ENCODE measurements at regions not wholly inside any gene's neighbourhood (a gene's known extent, or its start where the extent isn't known, plus 50 kb on each side); places are given as distances from the start of the nearest gene placed in this dataset.
"Not testable (repeated sequence)": the region's sequence is repeated elsewhere in the genome, so short reads cannot be mapped to it uniquely, and the experiment has no call there.

GRCh38 chr5:3481175-3481574, 114.5 kb upstream of the IRX1 start:
- DNase-seq: no peak

DNA sequence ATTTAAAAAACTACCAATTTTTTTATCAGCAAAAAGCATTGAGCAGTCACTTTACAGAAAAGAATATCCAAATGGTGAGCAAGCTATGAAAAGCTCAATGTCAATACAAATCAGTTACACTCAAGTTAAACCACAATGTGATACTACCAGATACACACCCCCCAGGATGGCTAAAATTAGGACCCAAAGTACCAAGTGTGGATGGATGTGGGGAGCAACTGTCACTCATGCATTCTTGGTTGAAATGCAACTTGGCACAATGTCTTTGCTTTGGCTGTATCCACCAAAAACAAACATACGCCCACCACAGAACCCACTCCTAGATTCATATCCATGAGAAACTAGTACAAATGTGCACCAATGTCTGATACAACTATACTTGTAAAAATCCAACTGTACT, 120.0 kb upstream of the IRX1 start:
- no peak for DNase-seq

GRCh38 chr5:3466392-3466791, 129.2 kb upstream of the IRX1 start:
- DNase-seq: no peak

DNA sequence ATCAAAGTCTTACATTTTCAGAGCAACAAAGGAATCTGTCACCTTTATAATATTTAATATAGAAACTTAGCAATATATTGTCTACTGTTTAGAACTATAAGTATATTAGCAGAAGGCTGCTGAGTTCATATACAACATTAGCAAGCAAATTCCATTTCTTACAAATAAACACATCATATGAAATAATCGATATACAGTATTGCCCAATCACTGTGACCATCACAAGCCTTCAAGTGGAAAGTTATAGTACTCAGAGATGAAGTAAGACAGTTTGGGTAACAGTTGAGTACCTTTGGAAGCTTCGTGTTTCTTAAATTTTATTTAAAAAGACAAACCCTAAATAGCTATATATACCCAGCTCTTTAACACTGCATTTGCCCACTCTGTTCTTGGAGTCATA, 135.2 kb upstream of the IRX1 start:
- no peak for DNase-seq

DNA sequence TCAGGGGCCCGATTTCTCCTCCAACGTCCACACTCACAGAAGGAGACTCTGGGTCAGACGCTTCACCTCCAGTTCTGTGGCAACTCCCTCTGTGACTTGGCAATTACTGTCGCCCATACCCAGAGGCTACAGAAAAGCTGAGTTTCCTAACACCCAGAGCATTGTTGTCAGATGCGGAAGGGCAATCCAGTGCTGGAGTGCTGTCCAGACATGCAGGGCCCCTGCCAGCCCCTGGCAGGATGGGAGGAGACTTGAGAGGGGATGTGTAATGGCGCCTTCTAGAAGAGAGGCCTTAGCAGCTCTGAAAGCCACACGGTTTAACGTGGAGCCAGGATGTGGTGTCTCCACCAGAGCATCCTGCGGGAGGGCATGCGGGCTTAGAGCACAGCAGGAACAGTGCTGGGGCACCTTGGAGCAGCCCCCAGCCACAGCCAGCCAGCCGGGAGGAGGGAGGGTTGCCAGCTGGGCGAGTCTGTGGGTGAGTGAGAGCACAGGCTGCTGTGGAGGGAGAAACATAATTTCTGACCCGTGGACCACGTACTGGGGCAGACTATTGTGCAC, 139.4 kb upstream of the IRX1 start:
- no peak for DNase-seq

DNA sequence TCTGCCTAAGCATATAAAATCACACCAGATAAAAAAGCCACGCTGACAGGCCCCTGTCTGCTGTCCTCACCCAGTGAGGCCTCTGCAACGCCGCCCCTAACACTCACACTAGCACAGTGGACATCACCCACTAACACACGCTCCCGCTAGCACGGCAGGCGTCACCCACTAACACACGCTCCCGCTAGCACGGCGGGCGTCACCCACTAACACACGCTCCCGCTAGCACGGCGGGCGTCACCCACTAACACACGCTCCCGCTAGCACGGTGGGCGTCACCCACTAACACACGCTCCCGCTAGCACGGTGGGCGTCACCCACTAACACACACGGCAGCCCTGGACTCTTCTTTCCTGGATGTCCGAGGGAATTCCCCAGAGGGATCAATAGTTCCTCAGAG, 141.6 kb upstream of the IRX1 start:
- DNase-seq: not testable (repeated sequence)

GRCh38 chr5:3452622-3453021, 143.0 kb upstream of the IRX1 start:
- no peak for DNase-seq

DNA sequence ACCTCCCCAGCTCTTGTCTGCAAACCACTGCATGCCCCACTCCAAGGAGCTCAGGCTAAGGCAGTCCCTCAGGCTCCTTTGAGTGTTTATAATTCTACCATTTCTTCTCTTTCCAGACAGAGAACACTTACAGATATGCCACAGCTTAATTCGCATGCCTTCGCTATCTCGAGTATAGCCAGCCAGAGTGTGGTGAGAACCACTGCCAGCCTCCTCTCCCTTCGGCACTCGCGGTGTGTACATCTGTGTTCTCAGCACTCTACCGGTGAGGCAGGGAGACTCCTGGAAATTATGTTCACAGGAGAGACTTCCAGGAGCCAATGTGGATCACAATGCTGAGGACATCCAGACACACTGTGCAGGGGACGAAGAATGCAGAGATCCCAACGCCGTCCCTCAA, 143.7 kb upstream of the IRX1 start:
- no peak for DNase-seq

DNA sequence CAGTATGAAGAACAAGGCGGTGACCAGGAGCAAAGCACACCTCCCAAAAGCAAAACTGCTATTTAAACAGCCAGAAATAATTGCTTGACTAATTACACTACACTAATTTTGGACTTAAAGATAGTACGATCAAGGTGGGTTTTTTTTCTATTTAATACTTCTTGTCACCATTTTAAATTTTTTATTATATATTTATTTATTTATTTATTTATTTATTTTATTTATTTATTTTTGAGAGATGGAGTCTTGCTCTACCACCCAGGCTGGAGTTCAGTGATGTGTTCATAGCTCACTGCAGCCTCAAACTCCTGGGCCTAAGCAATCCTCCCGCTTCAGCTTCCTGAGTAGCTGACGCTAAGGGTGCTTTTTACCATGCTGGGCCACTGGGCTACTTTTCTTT, 146.2 kb upstream of the IRX1 start:
- DNase-seq: no peak

DNA sequence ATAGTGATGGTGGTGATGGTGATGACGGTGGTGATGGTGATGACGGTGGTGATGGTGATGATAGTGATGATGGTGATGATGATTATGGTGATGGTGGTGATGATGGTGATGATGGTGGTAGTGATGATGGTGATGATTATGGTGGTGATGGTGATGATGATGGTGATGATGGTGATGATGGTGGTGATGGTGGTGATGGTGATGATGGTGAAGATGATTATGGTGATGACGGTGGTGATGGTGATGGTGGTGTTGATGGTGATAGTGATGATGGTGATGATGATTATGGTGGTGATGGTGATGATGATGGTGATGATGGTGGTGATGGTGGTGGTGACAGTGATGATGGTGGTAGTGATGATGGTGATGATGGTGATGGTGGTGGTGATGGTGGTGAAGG, 149.2 kb upstream of the IRX1 start:
- no peak for DNase-seq

GRCh38 chr5:3445517-3445916, 150.1 kb upstream of the IRX1 start:
- DNase-seq: not testable (repeated sequence)

DNA sequence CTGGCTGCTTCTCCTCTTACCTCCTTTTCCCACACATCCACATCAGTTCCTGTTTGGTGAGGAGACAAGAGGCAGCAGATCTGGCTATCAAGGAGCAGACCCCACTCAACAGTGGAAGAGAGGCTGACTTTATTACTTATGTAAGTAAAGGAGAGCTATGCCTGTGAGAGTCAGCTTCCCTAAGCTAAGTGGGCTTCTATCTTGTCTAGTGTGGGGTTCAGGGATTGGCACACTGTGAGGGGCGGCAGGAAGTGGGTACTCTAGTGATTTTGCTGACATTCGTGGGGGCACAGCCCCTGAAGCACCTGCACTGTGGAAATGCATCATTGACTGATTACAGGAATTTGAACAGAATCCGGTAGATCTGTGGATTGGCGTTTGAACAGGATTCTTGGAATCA, 163.5 kb upstream of the IRX1 start:
- no peak for DNase-seq

DNA sequence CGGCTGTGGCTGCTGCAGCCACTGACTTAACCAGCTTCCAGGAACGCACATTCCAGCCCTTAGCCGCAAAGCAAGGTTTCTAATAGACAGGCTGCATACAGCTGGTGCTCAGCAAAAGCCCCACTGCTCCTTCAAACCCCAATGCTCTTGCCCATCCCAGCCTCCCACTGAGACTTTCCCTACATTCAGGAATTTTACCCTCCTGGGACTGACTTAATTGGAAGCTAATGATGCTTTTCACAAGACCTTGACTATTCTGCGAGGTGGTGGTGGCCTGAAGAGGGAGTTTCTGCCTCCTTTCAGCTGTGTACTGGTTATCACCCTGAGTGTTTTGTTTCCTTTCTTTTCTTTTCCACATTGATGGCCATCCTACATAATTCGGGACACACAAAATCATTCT, 164.9 kb upstream of the IRX1 start:
- DNase-seq: no peak

DNA sequence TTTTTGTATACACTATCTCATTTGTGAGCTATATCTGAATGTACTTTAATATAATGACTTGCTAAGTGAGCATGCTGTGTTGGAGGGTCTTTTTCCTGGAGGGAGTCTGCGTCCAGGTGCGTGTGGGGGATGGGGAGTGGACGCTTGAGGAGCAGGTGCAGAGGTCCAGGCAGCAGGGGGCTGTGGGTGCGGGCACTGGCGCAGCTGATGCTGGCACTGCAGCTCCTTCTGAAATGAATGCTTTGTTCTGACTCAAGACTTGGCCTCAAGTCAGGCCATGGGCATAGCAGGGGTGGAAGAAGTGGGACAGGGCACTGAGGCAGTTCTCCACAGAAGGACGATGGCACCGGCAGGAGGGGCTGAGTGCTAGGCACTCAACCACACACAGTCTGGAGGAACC, 165.7 kb upstream of the IRX1 start:
- no peak for DNase-seq

- no peak for DNase-seq
Measured at GRCh38 chr5:3428334-3428733, 167.3 kb upstream of the IRX1 start.

DNA sequence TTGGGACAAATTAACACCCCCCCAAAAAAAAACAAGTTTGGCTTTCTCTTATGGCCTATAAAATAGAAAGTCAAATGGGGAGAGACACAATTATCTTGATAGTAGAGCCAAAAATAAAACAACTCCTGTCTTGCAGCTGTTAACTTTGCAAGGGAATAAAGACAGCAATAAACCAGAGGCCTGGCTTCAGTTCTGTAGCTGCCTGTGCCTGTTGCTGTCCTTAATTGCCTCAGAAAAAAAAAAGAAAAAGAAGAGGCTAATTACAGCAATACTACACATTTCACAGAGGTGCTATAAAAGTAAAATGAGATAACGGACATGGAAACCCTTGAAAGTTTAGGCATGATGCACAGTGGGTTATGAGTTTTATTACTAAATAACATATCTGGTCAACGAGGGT, 170.7 kb upstream of the IRX1 start:
- DNase-seq: no peak

DNA sequence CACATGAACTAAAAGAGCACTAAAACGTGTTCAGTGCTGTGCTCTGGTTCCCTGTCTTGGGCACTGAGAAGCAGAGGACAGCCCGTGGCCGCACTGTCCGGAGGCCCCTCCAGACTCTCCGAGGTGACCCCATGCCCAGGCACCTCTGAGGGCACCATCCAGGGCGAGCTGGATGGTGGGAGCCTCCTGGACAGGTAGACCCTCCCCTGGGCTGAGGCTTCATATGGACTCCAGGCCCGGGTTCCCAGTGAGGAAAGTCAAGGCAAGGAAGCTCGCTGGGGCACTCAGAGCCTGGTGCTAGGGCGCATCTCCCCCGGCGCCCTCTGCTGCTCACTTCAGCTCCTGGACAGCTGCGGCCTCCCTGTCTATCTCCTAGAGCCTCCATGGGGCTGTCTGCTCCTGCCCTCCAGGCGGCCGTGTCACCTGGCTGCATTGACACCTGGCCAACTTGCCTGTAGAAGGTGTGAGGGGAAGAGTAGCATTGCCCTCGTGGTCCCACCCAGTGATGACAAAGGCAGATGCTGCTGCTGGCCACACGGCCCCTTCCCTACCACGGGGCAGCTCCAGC, 178.2 kb upstream of the IRX1 start:
- DNase-seq: no peak

- no peak for DNase-seq
Measured at GRCh38 chr5:3414371-3414770, 181.3 kb upstream of the IRX1 start.

GRCh38 chr5:3412146-3412545, 183.5 kb upstream of the IRX1 start:
- no peak for DNase-seq

DNA sequence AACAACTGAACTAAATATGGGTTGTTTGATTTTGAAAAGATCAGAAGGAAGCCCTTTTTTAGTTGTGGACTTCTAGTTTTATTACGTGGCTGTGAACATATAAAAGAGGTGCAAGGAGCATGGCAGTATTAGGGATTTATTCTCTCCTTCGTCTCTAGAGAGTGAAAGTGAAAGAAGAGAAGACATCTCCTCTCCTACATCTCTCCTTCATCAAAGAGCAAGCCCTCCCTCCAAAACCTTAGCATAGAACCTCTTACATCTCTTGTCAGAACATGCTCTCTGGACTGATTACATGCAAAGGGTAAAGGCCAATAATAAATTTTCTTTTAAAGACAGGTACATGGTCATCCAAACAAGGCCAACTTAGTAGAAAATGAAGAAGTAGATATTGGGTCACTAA, 184.3 kb upstream of the IRX1 start:
- no peak for DNase-seq

DNA sequence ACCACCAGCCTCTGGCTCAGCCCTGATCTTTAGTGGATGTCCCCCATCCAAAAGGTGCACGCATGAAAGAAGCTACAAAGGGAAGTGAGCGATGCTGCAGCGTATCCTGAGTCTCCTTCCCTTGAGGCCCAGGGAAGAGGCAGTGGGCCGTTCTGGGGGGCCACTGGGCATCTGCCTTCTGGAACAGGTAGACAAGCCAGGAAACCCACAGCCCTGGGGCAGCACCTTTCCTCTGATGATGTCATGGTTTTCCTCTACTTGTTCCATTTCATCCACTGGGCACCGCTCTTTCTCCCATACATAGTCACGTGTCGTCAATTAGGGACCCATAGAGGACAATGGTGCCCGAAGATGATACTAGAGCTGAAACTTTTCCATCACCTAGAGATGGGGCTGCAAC, 194.0 kb upstream of the IRX1 start:
- DNase-seq: no peak

GRCh38 chr5:3400659-3401058, 195.0 kb upstream of the IRX1 start:
- DNase-seq: no peak

GRCh38 chr5:3394891-3395599, 200.6 kb upstream of the IRX1 start:
- DNase-seq: no peak

GRCh38 chr5:3393920-3394597, 201.6 kb upstream of the IRX1 start:
- no peak for DNase-seq
